ENCODE measurements at regions not wholly inside any gene's neighbourhood (a gene's known extent, or its start where the extent isn't known, plus 50 kb on each side); places are given as distances from the start of the nearest gene placed in this dataset.

DNA sequence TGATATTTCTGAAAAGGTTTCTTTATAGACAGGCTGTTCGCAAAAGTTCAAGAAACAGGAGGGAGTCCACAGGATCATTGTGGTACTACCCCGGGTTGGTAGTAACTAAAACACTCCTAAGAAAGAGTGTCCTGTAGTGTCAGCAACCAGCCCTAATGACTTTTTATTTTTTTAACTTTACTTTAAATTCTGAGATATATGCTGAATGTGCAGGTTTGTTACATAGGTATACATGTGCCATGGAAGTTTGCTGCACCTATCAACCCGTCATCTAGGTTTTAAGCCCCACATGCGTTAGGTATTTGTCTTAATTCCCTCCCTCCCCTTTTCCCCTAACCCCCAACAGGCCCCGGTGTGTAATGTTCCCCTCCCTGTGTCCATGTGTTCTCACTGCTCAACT lies 1396.9 kb upstream of the ZEB2 start:
- Histone ChIP-seq H3K4me1 (ENCODE audit: insufficient read depth, low read length, poor library complexity, severe bottlenecking) (peaks cover 14% of the 10 kb centered on the region), H3K27ac (ENCODE audit: low read depth, low read length, poor library complexity, severe bottlenecking) (no peak overlapping the region), H3K9me3 (ENCODE audit: low read depth, low read length, poor library complexity, severe bottlenecking) (no peaks in the 10 kb centered on the region), H3K36me3 (ENCODE audit: insufficient read depth, low read length, poor library complexity, severe bottlenecking) (no peaks in the 10 kb centered on the region), H3K27me3 (replicated peaks; ENCODE audit: insufficient read depth, low read depth, low read length, poor library complexity) (no peaks in the 10 kb centered on the region), H3K4me3 (ENCODE audit: low read depth, low read length, poor library complexity, severe bottlenecking) (no peak overlapping the region)
- BruUV-seq (replicated peaks), result no TSS peak
- DNase-seq (ENCODE audit: low spot score), result no peak
- intact Hi-C loops (cut with micrococcal nuclease; ENCODE audit: unreplicated experiment), result loop anchor here (10.0 kb wide), 1 partner anchor 162 kb away; no protein-coding TSS in a partner anchor
- no peak for TF ChIP-seq EZH2 (IDR thresholded peaks at IDR 0.05; ENCODE audit: borderline replicate concordance, low read depth, low read length, poor library complexity, severe bottlenecking)
- TF ChIP-seq, protein P1, sequence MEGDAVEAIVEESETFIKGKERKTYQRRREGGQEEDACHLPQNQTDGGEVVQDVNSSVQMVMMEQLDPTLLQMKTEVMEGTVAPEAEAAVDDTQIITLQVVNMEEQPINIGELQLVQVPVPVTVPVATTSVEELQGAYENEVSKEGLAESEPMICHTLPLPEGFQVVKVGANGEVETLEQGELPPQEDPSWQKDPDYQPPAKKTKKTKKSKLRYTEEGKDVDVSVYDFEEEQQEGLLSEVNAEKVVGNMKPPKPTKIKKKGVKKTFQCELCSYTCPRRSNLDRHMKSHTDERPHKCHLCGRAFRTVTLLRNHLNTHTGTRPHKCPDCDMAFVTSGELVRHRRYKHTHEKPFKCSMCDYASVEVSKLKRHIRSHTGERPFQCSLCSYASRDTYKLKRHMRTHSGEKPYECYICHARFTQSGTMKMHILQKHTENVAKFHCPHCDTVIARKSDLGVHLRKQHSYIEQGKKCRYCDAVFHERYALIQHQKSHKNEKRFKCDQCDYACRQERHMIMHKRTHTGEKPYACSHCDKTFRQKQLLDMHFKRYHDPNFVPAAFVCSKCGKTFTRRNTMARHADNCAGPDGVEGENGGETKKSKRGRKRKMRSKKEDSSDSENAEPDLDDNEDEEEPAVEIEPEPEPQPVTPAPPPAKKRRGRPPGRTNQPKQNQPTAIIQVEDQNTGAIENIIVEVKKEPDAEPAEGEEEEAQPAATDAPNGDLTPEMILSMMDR (conservative IDR thresholded peaks at IDR 0.05; ENCODE audit: low read depth, low read length), result no peak
- CTCF ChIA-PET, result no interaction called here
- POLR2A ChIA-PET (ENCODE audit: low non-redundant PET), result no interaction called here

DNA sequence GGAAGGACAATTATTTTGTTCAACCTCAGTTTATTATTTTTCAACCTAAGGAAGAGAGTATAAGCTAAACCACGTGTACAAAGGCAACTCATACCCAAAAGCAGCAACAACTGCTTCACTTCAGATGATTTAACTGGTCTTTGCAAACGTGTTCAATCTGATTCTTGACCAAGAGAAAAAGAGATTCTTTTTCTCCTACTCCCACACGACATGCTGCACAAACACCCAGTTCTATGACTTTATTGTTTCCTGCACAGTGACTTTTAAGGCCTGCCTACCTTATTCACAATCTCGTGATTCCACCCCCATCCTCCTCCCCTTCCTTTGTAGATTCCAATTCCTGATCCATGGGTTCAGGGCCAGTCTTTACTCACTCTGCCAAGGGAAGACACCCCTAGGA lies 1394.8 kb upstream of the ZEB2 start:
- no peaks in the 10 kb centered on the region for H3K36me3 ChIP-seq (ENCODE audit: insufficient read depth, low read length, poor library complexity, severe bottlenecking)
- ChIA-PET POLR2A (ENCODE audit: low non-redundant PET) (no interaction called here), CTCF (no interaction called here)
- no peaks in the 10 kb centered on the region for H3K27me3 ChIP-seq (replicated peaks; ENCODE audit: insufficient read depth, low read depth, low read length, poor library complexity)
- no peak for TF ChIP-seq EZH2 (IDR thresholded peaks at IDR 0.05; ENCODE audit: borderline replicate concordance, low read depth, low read length, poor library complexity, severe bottlenecking)
- TF ChIP-seq, protein P1 (conservative IDR thresholded peaks at IDR 0.05; ENCODE audit: low read depth, low read length), result no peak
- no peak overlapping the region for H3K4me3 ChIP-seq (ENCODE audit: low read depth, low read length, poor library complexity, severe bottlenecking)
- no peaks in the 10 kb centered on the region for H3K9me3 ChIP-seq (ENCODE audit: low read depth, low read length, poor library complexity, severe bottlenecking)
- no peak for DNase-seq (ENCODE audit: low spot score)
- H3K4me1 ChIP-seq (ENCODE audit: insufficient read depth, low read length, poor library complexity, severe bottlenecking), result peaks cover 12% of the 10 kb centered on the region
- intact Hi-C loops (cut with micrococcal nuclease; ENCODE audit: unreplicated experiment), result loop anchor here (10.0 kb wide), 1 partner anchor 160 kb away; no protein-coding TSS in a partner anchor
- H3K27ac ChIP-seq (ENCODE audit: low read depth, low read length, poor library complexity, severe bottlenecking), result no peak overlapping the region
- BruUV-seq (replicated peaks), result no TSS peak

DNA sequence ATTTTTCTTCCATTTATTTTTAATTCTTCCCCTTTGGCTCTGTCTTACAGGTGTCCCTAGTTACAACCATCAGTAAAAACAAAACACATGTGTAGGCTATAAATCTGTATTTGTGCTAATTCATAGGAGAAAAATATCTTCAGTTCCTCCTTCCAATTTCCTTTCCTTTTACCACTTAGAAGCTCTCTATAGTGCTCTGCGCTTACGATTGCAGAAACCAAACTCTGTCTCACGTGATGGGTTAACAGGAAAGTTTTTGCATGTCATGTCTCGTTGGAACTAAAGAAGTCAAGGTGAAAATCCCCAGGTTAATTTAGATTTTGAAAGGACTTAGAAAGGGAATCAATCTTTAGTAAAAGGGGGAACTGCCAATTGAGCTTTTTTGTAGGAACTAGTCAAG lies 1390.5 kb upstream of the ZEB2 start:
- no peak overlapping the region for H3K4me3 ChIP-seq (ENCODE audit: low read depth, low read length, poor library complexity, severe bottlenecking)
- H3K27me3 ChIP-seq (replicated peaks; ENCODE audit: insufficient read depth, low read depth, low read length, poor library complexity), result no peaks in the 10 kb centered on the region
- ChIA-PET POLR2A (ENCODE audit: low non-redundant PET) (no interaction called here), CTCF (no interaction called here)
- H3K4me1 ChIP-seq (ENCODE audit: insufficient read depth, low read length, poor library complexity, severe bottlenecking), result no peaks in the 10 kb centered on the region
- no peaks in the 10 kb centered on the region for H3K36me3 ChIP-seq (ENCODE audit: insufficient read depth, low read length, poor library complexity, severe bottlenecking)
- intact Hi-C loops (cut with micrococcal nuclease; ENCODE audit: unreplicated experiment), result loop anchor here (10.0 kb wide), 1 partner anchor 156 kb away; no protein-coding TSS in a partner anchor
- no peak for TF ChIP-seq EZH2 (IDR thresholded peaks at IDR 0.05; ENCODE audit: borderline replicate concordance, low read depth, low read length, poor library complexity, severe bottlenecking)
- TF ChIP-seq, protein P1 (conservative IDR thresholded peaks at IDR 0.05; ENCODE audit: low read depth, low read length), result no peak
- DNase-seq (ENCODE audit: low spot score), result no peak
- H3K9me3 ChIP-seq (ENCODE audit: low read depth, low read length, poor library complexity, severe bottlenecking), result no peaks in the 10 kb centered on the region
- no peak overlapping the region for H3K27ac ChIP-seq (ENCODE audit: low read depth, low read length, poor library complexity, severe bottlenecking)
- no TSS peak for BruUV-seq (replicated peaks)
